ENCODE measurements at regions not wholly inside any gene's neighbourhood (a gene's known extent, or its start where the extent isn't known, plus 50 kb on each side); places are given as distances from the start of the nearest gene placed in this dataset.
A peak's percentile ranks its signal among the peaks of the same experiment; 100 is the strongest.

DNA sequence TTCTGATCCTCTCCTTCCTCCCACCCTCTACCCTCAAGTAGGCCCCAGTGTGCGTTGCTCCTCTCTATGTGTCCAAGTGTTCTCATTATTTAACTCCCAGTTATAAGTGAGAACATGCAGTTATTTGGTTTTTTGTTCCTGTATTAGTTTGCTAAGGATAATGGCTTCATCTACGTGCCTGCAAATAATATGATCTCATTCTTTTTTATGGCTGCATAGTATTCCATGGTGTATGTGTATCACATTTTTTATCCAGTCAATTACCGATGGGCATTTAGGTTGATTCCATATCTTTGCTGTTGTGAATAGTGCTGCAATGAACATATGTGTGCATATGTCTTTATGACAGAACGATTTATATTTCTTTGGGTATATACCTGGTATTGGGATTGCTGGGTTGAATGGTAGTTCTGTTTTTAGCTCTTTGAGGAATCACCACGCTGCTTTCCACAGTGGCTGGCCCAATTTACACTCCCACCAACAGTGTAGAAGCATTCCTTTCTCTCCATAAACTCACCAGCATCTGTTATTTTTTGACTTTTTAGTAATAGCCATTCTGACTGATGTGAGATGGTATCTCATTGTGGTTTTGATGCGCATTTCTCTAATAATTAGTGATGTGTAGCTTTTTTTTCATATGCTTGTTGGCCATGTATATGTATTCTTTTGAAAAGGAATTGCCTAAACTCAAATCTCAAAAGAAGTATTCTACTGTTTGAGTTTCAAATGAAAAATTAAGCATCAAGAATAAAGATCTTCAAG, 116.9 kb downstream of the ETS2 start:
- no peak overlapping the region for H3K27ac ChIP-seq
- H3K27me3 ChIP-seq, result no peaks in the 10 kb centered on the region
- no peak for DNase-seq (ENCODE audit: low read depth in 1 of 2, low spot score in 1 of 2)
- no peaks in the 10 kb centered on the region for H3K36me3 ChIP-seq
- TF ChIP-seq, protein P1, sequence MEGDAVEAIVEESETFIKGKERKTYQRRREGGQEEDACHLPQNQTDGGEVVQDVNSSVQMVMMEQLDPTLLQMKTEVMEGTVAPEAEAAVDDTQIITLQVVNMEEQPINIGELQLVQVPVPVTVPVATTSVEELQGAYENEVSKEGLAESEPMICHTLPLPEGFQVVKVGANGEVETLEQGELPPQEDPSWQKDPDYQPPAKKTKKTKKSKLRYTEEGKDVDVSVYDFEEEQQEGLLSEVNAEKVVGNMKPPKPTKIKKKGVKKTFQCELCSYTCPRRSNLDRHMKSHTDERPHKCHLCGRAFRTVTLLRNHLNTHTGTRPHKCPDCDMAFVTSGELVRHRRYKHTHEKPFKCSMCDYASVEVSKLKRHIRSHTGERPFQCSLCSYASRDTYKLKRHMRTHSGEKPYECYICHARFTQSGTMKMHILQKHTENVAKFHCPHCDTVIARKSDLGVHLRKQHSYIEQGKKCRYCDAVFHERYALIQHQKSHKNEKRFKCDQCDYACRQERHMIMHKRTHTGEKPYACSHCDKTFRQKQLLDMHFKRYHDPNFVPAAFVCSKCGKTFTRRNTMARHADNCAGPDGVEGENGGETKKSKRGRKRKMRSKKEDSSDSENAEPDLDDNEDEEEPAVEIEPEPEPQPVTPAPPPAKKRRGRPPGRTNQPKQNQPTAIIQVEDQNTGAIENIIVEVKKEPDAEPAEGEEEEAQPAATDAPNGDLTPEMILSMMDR (IDR thresholded peaks at IDR 0.05; ENCODE audit: low read depth, low read length), result no peak
- H3K4me3 ChIP-seq, result no peak overlapping the region
- no peaks in the 10 kb centered on the region for H3K9me3 ChIP-seq (ENCODE audit: low read depth)
- peaks cover 13% of the 10 kb centered on the region for H3K4me1 ChIP-seq (ENCODE audit: low read depth)

DNA sequence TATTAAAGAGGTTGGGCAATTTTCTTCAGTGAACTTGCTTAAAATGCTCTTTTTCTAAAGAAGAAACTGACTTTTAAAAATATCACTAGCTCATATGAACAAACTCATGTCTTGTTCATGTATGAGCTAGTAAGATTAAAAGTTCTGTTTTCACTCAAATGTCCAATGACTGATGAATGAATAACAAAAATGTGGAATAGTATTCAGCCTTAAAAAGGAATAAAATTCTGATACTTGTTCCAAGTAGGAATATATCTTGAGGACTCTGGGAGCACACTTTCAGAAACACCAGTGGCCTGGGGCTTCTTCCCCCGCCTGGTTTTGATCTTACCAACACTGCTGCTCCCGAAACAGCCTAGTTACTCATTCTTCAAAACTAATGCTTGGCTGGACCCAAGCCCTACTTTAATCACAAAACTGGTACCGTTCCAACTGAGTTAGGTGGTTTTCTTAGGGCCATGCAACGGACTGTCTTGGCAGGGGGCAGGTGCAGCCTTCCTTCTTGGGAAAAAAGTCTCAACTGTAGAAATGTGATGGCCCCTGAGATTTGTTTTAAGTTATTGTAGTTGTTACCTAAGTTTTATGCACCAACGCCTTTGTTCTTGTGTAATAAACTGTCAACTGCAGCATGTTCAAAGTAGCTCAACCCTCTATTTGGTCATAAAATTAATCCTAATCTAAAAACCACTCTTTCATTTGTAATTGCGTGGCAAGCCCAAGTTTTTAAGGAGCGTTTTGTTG, 116.0 kb downstream of the ETS2 start:
- H3K4me3 ChIP-seq, result no peak overlapping the region
- no peaks in the 10 kb centered on the region for H3K9me3 ChIP-seq (ENCODE audit: low read depth)
- H3K4me1 ChIP-seq (ENCODE audit: low read depth), result peaks cover 13% of the 10 kb centered on the region
- H3K27me3 ChIP-seq, result no peaks in the 10 kb centered on the region
- H3K36me3 ChIP-seq, result no peaks in the 10 kb centered on the region
- TF ChIP-seq, protein P1 (IDR thresholded peaks at IDR 0.05; ENCODE audit: low read depth, low read length), result no peak
- no peak overlapping the region for H3K27ac ChIP-seq
- DNase-seq (ENCODE audit: low read depth in 1 of 2, low spot score in 1 of 2), result no peak

DNA sequence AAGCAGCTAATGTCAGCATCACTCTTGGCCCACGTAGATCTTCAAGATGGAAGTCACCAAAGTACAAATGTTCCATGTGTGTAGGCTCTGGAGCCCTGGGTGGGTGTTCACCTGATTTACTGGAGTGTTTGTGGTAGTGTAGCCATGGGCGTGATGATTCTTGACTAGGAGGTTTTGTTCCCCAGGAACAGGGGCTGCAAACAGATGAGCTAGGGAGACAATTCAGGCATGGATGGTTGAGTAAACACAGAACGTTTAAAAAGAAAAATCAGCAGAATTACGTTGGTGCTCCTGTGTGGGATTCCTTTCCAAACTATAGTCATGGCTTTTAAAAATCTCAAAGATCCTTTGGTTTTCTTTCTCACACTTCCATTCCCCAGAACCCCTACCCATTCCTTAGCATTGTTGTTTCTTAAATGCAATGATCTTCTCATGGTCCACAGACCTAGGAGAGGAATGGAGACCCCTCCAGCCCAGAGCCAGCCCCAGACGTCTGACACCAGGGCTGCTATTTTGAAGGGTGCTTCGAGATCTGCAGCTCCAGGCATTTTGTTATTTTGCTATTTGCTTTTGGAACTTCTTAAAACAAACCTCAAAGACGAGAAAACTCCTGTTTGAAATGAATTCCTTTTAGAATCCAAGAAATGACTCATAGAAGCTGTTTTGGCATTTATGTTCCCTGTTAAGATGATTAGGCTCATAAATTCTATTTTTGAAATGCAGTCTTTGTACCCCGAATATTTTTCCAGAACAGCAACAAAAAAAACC, 115.1 kb downstream of the ETS2 start:
- DNase-seq (ENCODE audit: low read depth in 1 of 2, low spot score in 1 of 2), result peak in 1 of 2 donors; percentile 76
- TF ChIP-seq, protein P1 (IDR thresholded peaks at IDR 0.05; ENCODE audit: low read depth, low read length), result no peak
- Histone ChIP-seq H3K27ac (no peak overlapping the region), H3K4me1 (ENCODE audit: low read depth) (peaks cover 6% of the 10 kb centered on the region), H3K9me3 (ENCODE audit: low read depth) (no peaks in the 10 kb centered on the region), H3K27me3 (no peaks in the 10 kb centered on the region), H3K36me3 (no peaks in the 10 kb centered on the region), H3K4me3 (no peak overlapping the region)

DNA sequence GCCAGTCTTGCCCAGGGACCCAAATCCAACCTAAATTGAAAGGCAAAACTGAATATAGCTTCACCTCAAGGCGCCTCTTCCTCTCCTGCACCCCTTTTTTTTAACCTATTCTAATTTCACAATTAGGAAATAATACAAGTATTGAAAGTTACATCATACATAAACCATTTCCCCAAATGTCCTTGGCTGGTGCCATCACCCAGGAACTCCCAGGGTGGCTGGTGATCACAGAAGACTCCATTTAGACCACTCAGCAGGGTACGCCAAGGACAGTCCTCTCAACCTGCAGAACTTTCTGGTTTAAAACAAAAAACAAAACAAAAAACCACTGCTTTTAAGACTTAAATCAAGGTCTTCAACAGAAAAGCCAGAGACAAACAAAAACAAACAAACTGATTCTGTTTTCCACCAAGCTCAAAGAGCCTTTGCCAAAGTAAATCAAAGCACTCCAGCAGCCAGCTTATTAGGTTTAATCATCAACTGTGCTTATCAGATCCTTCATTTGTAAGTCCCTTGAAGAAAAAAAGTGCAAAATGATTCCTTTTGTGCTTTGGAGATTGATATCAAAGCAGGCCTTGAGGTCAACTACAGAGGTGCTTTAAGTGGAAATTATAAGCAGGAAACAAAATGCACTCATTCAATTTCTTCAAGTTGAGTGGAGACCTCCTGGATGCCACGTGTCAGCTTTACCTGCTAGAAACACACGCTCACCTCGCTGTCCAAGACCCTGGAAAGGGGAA, 113.0 kb downstream of the ETS2 start:
- TF ChIP-seq, protein P1 (IDR thresholded peaks at IDR 0.05; ENCODE audit: low read depth, low read length), result no peak
- H3K4me1 ChIP-seq (ENCODE audit: low read depth), result peaks cover 18% of the 10 kb centered on the region
- no peak overlapping the region for H3K4me3 ChIP-seq
- no peaks in the 10 kb centered on the region for H3K27me3 ChIP-seq
- H3K27ac ChIP-seq, result no peak overlapping the region
- H3K9me3 ChIP-seq (ENCODE audit: low read depth), result no peaks in the 10 kb centered on the region
- no peaks in the 10 kb centered on the region for H3K36me3 ChIP-seq
- DNase-seq (ENCODE audit: low read depth in 1 of 2, low spot score in 1 of 2), result no peak

All from cardiac muscle cell (in vitro differentiated cells and primary cell).